Natural killer cell (primary cell): ENCODE measurements at regions not wholly inside any gene's neighbourhood (a gene's known extent, or its start where the extent isn't known, plus 50 kb on each side); places are given as distances from the start of the nearest gene placed in this dataset.

ENCODE experiments used
- ATAC-seq, 3 donors: fragments of 150-1000 bp in 2 of 3; fragments of 200-7000 bp in 1 of 3; cut with Tn5 transposase; 1 replicate in 1 of 3; 2 replicates in 2 of 3; pipeline ENCODE4 v1.10.0; 2021; ENCODE audit warnings: mild to moderate bottlenecking in 2 of 3, moderate library complexity in 2 of 3
- DNase-seq, 2 donors: peaks; one replicate each; pipeline versions ENCODE4 v3.0.0 to v3.0.0-alpha.2; 2013 to 2021; ENCODE audit warnings: mixed read lengths in 1 of 2
- H3K27ac ChIP-seq: one replicate; pipeline ENCODE4 v1.5.1; 2013; ENCODE audit warnings: mild to moderate bottlenecking, low read length
- H3K27me3 ChIP-seq: one replicate; pipeline ENCODE4 v1.6.1; 2013; ENCODE audit warnings: low read length; ENCODE audit not compliant: control insufficient read depth, insufficient read depth
- H3K36me3 ChIP-seq: one replicate; pipeline ENCODE4 v1.6.1; 2013; ENCODE audit warnings: low read length; ENCODE audit not compliant: control insufficient read depth, insufficient read depth
- H3K4me1 ChIP-seq: one replicate; pipeline ENCODE4 v1.6.1; 2013; ENCODE audit warnings: low read length; ENCODE audit not compliant: control insufficient read depth, insufficient read depth
- H3K4me3 ChIP-seq: one replicate; pipeline ENCODE4 v1.5.1; 2013; ENCODE audit warnings: low read length
- H3K9me3 ChIP-seq: one replicate; pipeline ENCODE4 v1.6.1; 2013; ENCODE audit warnings: low read length; ENCODE audit not compliant: control insufficient read depth, insufficient read depth
- H3K27ac Mint-ChIP-seq, 2 donors: one replicate each; pipeline ENCODE4 v1.8.0; 2022; ENCODE audit warnings: mild to moderate bottlenecking in 2 of 2, mixed read lengths in 2 of 2, moderate library complexity in 1 of 2
- H3K27me3 Mint-ChIP-seq, 2 donors: one replicate each; pipeline ENCODE4 v1.8.0; 2022; ENCODE audit warnings: low read depth in 2 of 2, mixed read lengths in 2 of 2
- H3K36me3 Mint-ChIP-seq: one replicate; pipeline ENCODE4 v1.8.0; 2022; ENCODE audit warnings: mixed read lengths
- H3K4me1 Mint-ChIP-seq, 2 donors: one replicate each; pipeline ENCODE4 v1.8.0; 2022; ENCODE audit warnings: mixed read lengths in 2 of 2
- H3K4me3 Mint-ChIP-seq: one replicate; pipeline ENCODE4 v1.8.0; 2022; ENCODE audit warnings: mild to moderate bottlenecking, moderate library complexity, mixed read lengths
- H3K9me3 Mint-ChIP-seq, 2 donors: one replicate each; pipeline ENCODE4 v1.8.0; 2022; ENCODE audit warnings: mixed read lengths in 2 of 2
- CTCF ChIP-seq: fragments of 200-600 bp; IDR thresholded peaks from one replicate; pipeline ENCODE4 v1.8.0; 2022; ENCODE audit warnings: antibody characterized with exemption
- WGBS: methylation state at CpG from one replicate; pipeline ENCODE4 v1.1.7; 2013; ENCODE audit warnings: missing lambda C conversion rate; ENCODE audit not compliant: insufficient coverage; 5-methylcytosine and 5-hydroxymethylcytosine counted together
- intact Hi-C: fragments of 100-400 bp; cut with micrococcal nuclease; formaldehyde crosslinking; loops from one replicate; pipeline ENCODE4 v1.14.2; 2022

- Histone ChIP-seq H3K27me3 (no peaks in the 10 kb centered on the region), H3K9me3 (no peaks in the 10 kb centered on the region), H3K4me1 (no peaks in the 10 kb centered on the region), H3K36me3 (no peaks in the 10 kb centered on the region), H3K4me3 (no peak overlapping the region), H3K27ac (no peak overlapping the region)
- peaks cover 0 to 5% of the 10 kb centered on the region in 2 donors for H3K4me1 Mint-ChIP-seq
- no peaks in the 10 kb centered on the region for H3K36me3 Mint-ChIP-seq
- peaks cover 0 to 8% of the 10 kb centered on the region in 2 donors for H3K27me3 Mint-ChIP-seq
- no peaks in the 10 kb centered on the region for H3K9me3 Mint-ChIP-seq
- no peak for ATAC-seq
- no peak for DNase-seq
- intact Hi-C loops, result no loop called here
- H3K27ac Mint-ChIP-seq, result no peak overlapping the region
- no peak for TF ChIP-seq CTCF
- 86% methylated on average over 11 of the region's 11 CpGs for WGBS
- H3K4me3 Mint-ChIP-seq, result no peak overlapping the region
Measured at GRCh38 chr5:36444582-36445418, 143.1 kb upstream of the RANBP3L start.

GRCh38 chr5:36447776-36448175 lies 146.1 kb upstream of the RANBP3L start:
- intact Hi-C loops, result no loop called here
- no peak for TF ChIP-seq CTCF
- peaks cover 0 to under 1% of the 10 kb centered on the region in 2 donors for H3K4me1 Mint-ChIP-seq
- H3K36me3 Mint-ChIP-seq, result no peaks in the 10 kb centered on the region
- no peaks in the 10 kb centered on the region for H3K27me3 Mint-ChIP-seq
- WGBS, result 87% methylated on average over 1 of the region's 2 CpGs
- Histone ChIP-seq H3K36me3 (no peaks in the 10 kb centered on the region), H3K9me3 (no peaks in the 10 kb centered on the region), H3K4me3 (no peak overlapping the region), H3K27me3 (no peaks in the 10 kb centered on the region), H3K4me1 (no peaks in the 10 kb centered on the region), H3K27ac (no peak overlapping the region)
- no peak overlapping the region for H3K4me3 Mint-ChIP-seq
- H3K27ac Mint-ChIP-seq, result no peak overlapping the region
- H3K9me3 Mint-ChIP-seq, result no peaks in the 10 kb centered on the region
- ATAC-seq, result no peak
- no peak for DNase-seq

- Histone ChIP-seq H3K9me3 (no peaks in the 10 kb centered on the region), H3K4me3 (no peak overlapping the region), H3K36me3 (no peaks in the 10 kb centered on the region), H3K4me1 (no peaks in the 10 kb centered on the region), H3K27ac (no peak overlapping the region), H3K27me3 (no peaks in the 10 kb centered on the region)
- DNase-seq, result no peak
- no peak for TF ChIP-seq CTCF
- Mint-ChIP-seq H3K36me3 (no peaks in the 10 kb centered on the region), H3K4me1 (no peaks in the 10 kb centered on the region), H3K9me3 (no peaks in the 10 kb centered on the region), H3K4me3 (no peak overlapping the region), H3K27me3 (peaks cover 0 to 2% of the 10 kb centered on the region in 2 donors), H3K27ac (no peak overlapping the region)
- intact Hi-C loops, result no loop called here
- no peak for ATAC-seq
- WGBS, result 65% methylated on average over 2 of the region's 3 CpGs
Measured at GRCh38 chr5:36450229-36451014, 148.7 kb upstream of the RANBP3L start.
